NCI-H345 (cell line): ENCODE measurements at regions not wholly inside any gene's neighbourhood (a gene's known extent, or its start where the extent isn't known, plus 50 kb on each side); places are given as distances from the start of the nearest gene placed in this dataset.

ENCODE experiments used
- DNase-seq: peaks from one replicate; lab custom pipeline; 2025; lab: John Stamatoyannopoulos, UW

DNA sequence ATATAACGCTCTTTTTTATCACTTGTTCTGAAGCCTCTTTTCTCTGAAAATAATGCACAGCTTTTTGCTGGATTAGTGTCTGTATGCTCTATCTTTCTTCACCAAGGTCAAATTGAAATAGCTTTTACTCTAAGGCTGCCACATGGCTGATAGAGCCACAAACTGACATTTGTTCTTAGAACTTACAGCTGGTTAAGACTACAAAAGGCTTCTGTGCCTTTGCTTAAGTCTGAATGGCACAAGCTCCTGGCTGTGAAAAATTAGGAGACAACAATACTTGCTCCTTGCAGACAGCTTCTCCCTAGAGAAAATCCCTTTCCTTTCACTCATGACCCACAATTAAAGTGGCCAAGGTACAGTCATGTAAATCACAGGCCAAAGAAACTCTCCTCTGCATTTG, 515.3 kb downstream of the DSC3 start:
- no peak for DNase-seq

GRCh38 chr18:30522288-30522929, 520.1 kb downstream of the DSC3 start:
- no peak for DNase-seq

DNA sequence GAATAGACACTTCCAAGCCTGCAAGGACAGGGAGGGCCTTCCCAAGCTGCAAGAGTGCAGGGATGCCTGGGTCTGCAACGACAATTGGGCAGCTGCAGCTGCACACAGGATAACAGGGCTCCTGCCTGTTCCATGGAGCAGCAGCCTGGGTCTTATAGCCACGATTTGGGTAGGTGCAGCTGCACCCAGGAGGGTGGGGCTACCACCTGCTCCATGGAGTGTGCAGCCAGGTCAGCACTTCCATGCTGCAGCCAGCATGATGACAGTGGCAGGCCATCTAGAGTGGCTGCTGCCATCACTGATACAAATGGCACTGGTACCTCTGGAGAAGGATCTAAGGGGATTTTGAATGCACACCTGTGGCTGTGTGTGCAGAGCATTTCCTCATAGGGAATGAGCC, 528.5 kb downstream of the DSC3 start:
- DNase-seq = no peak

DNA sequence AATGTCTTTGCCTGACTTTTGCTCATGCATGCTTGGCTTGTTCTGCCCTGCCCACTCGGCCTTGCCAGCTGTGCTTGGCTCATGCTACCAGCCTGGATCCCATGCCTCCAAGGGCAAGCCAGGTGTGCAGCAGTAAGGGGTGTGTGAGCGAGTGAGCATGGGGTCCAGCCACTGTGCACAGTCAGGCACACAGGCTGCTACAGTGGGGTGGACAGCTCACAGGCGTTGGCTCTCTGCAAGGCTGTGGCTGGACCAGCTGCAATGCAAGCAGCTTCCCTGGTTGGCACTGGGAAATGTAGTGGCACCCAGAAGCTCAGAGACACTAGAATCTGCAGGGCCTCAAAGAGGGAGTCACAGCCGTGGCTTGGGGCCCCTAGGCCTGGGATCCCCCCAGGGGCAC, 529.7 kb downstream of the DSC3 start:
- no peak for DNase-seq

DNA sequence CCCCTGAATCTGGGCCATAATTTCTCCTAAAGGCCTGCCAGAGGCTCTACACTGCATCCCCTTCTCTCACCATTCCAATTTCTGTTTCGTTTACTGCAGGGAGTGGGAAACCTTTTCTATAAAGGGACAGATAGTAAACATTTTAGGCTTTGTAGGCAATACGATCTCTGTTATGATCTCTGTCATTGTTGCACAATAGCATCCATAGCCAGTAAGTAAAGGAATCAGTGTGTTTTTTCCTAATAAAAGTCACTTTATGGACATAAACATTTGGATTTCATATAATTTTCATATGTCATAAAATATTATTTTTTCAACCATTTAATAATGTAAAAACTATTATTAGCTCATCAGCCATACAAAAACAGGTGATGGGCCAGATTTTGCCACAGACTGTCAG, 531.7 kb downstream of the DSC3 start:
- DNase-seq = no peak

- no peak for DNase-seq
Observed at GRCh38 chr18:30501594-30501993, 540.9 kb downstream of the DSC3 start.

DNA sequence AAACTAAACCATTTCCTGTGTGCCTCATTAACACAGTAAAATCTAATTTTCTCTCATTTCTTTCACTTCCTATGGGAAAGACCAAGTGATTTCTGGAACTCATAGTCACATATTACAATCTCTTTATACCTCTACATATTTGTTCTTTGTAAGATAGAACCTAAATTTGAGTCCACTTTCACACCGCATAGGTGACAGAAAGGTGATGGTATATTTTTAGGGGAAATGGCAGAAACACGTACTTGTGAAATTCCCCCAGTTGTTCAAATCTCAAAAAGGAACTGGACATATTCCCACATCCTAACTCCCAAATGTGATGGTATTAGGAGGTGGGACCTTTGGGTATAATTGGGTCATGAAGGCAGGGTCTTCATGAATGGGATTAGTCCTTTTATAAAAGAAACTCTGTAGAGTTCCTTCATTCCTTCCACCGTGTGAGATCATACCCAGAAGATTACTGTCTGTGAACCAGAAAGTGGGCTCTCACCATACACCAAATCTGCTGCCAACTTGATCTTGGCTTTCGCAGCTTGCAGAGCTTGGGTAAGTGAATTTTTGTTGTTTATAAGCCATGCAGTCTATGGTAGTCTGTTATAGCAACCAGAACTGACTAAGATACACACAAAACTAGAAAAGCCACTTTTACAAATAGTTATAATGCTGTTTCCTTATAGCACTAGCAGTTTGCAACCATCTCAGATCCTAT, 542.1 kb downstream of the DSC3 start:
- no peak for DNase-seq

GRCh38 chr18:30499721-30500120, 542.8 kb downstream of the DSC3 start:
- DNase-seq = no peak

DNA sequence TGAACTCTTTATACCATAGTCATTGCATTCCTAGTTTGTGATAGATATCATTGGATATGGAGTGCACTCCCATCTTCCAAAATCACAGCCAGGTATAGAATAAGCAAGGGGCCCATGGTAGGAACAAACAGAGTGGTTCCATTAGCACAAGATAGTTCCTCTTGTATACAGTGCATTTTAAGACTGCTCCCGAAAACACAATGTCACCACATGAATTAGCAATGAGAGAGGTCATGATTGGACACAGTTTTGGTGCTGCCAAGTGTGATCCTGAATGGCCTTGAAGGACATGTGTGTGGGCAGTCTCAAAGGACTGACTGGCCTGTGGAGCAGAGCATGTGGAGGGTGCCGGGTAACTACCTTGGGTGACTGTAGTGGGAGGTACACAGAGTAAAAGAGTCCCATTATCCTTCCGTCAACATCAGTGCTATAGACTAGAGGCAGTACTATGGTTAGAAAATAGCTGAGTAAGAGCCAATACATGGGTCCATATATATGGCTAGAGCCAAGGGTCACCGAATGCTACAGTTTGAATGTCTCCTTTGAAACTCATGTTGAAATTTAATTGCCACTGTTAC, 549.9 kb downstream of the DSC3 start:
- DNase-seq = no peak

- no peak for DNase-seq
Observed at GRCh38 chr18:30491815-30492551, 550.6 kb downstream of the DSC3 start.

DNA sequence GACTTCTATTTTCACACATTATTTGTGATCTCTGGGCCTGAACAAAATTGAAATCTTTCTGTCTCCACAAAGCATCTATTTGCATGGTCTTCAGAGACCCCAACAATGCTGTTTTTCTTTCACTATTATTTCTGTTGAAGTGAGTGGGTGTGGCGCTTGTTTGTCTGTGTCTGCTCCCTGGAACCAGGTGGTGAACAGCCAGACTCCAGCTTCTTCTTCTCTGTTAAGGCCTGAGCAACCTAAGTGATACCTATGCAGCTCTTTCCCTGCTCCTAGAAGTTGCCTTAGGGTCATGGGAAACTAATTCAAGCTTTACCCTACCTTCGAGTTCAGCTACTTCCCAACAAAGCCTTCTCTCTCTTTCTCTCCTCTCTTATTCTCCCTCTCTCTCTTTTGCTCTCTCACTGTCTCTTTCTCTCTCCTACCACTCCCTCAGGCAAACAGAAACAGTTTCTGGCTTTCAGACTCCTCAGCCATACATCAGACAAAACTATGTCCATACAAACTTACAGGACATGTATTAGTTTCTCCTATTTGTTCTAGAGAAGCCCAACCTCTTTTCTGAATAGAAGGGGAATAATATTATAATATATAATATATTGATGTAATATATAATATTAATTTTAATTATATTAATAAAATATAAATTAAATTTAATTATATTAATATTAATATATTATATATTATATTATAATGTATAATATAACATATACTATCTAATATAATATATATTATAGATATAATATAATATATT, 552.5 kb downstream of the DSC3 start:
- DNase-seq = no peak

GRCh38 chr18:30487962-30488361, 554.6 kb downstream of the DSC3 start:
- no peak for DNase-seq

DNA sequence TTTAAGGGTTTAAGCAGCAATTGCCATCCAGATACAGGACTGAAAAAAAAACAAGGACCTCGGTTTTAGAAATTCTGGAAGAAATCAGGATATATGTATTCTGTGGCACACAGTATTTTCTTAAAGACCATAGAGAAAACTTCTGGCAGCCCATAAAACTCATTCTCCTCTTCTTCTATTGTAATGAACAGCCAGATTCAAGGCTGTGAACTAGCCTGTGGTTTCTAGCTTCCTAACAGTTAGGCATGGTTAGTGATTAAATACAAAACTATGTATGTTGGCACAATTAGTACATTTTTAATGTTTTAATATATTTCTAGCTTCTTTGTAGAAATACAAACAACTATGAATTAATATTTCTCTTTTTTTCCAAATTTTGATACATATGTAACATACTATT, 555.7 kb downstream of the DSC3 start:
- no peak for DNase-seq

GRCh38 chr18:30485078-30485477, 557.5 kb downstream of the DSC3 start:
- DNase-seq = no peak

- no peak for DNase-seq
Observed at GRCh38 chr18:30481871-30482270, 560.7 kb downstream of the DSC3 start.

GRCh38 chr18:30469091-30469490, 573.5 kb downstream of the DSC3 start:
- DNase-seq = no peak

- no peak for DNase-seq
Observed at GRCh38 chr18:30465096-30465495, 577.4 kb downstream of the DSC3 start.

DNA sequence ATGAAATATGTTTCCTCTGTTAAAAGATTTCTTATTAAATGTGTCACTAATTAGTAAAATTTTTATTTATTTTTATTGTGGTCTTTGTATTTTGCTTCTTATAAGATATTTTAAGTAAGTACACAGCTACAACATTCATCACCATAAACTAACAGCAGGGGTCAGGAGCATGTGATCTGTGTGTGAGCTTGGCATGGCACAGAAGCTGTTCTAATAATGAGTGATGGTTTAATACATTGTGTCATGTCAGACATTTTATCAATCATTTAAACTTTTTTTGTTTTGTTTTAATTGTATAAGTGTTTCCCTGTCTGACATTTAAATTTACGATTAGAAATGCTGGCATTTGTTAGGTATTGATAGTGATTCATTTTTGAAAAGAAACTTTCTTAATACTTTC, 585.4 kb downstream of the DSC3 start:
- DNase-seq = no peak

- DNase-seq = no peak
Observed at GRCh38 chr18:30455741-30456140, 586.8 kb downstream of the DSC3 start.

- DNase-seq = no peak
Observed at GRCh38 chr18:30454920-30455319, 587.6 kb downstream of the DSC3 start.

DNA sequence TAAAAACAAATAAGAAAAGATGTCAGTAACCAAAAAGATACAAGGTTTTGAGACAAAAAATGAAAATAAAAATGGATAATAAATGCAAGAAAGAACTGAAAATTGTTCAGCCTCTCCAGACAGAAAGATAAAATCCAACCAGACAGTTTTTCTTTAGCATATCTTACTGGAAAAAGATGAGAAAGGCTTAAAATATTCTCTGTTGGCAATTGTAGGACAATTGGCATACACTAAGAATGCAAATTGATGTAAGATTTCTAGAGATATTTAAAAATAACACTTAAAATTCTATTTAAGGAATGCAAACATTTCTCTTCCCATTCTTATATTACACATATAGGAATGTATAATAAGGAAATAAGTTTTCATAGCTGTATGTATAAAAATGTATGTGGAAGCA, 590.6 kb downstream of the DSC3 start:
- no peak for DNase-seq

- DNase-seq = no peak
Observed at GRCh38 chr18:30450927-30451326, 591.6 kb downstream of the DSC3 start.
